ENCODE measurements at regions not wholly inside any gene's neighbourhood (a gene's known extent, or its start where the extent isn't known, plus 50 kb on each side); places are given as distances from the start of the nearest gene placed in this dataset.

DNA sequence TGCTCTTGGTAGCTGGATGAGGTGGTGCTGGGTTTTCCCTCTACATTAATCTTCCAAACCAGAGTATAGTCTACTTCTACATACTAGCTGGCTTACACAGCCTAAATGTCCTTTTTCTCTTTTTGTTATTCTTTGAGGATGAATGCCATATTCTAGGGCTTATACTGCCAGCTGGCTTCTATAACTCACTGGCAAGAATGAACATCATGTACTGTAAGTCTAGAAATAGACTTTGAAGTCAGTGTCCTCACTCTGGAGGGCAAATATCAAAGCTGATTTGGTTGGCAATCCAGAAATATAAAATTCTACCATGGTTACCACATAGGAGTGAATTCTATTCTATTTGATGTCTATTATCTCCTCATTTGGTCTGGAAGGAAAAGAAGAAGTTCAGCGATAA lies 251.7 kb upstream of the TYRP1 start:
- TF ChIP-seq, protein P1, sequence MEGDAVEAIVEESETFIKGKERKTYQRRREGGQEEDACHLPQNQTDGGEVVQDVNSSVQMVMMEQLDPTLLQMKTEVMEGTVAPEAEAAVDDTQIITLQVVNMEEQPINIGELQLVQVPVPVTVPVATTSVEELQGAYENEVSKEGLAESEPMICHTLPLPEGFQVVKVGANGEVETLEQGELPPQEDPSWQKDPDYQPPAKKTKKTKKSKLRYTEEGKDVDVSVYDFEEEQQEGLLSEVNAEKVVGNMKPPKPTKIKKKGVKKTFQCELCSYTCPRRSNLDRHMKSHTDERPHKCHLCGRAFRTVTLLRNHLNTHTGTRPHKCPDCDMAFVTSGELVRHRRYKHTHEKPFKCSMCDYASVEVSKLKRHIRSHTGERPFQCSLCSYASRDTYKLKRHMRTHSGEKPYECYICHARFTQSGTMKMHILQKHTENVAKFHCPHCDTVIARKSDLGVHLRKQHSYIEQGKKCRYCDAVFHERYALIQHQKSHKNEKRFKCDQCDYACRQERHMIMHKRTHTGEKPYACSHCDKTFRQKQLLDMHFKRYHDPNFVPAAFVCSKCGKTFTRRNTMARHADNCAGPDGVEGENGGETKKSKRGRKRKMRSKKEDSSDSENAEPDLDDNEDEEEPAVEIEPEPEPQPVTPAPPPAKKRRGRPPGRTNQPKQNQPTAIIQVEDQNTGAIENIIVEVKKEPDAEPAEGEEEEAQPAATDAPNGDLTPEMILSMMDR (IDR thresholded peaks at IDR 0.05; ENCODE audit: low read depth, low read length, missing control alignments) = no peak
- DNase-seq (ENCODE audit: low read depth) = no peak
- H3K4me3 ChIP-seq (ENCODE audit: low read depth, low read length) = no peak overlapping the region

DNA sequence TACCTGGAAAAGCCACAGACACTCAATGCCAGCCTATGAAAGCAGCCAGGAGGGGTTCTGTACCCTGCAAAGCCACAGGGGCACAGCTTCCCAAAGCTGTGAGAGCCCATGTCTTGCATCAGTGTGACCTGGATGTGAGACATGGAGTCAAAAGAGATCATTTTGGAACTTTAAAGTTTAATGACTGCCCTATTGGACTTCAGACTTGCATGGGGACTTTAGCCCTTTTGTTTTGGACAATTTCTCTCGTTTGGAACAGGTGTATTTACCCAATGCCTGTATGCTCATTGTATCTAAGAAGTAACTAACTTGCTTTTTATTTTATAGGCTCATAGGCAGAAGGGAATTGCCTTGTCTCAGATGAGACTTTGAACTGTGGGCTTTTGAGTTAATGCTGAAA lies 244.9 kb upstream of the TYRP1 start:
- DNase-seq (ENCODE audit: low read depth) = no peak
- no peak overlapping the region for H3K4me3 ChIP-seq (ENCODE audit: low read depth, low read length)
- TF ChIP-seq, protein P1 (IDR thresholded peaks at IDR 0.05; ENCODE audit: low read depth, low read length, missing control alignments) = no peak

DNA sequence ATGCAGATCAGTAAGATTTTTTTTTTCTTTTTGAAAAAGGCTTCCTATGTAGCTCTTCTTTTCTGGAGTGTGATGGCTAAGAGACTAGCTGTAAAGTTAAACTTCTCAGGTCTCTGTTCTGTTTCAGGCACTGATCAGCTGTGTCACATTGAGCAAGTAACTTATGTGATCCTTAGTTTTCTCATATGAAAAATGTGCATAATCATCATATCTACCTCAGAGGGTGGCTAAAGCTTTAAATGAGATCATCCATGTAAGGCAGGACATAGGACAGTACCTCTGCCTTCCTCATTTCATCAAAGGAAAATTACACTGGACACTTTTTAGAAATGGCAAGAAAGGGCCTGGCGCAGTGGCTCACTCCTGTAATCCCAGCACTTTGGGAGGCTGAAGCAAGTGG lies 235.9 kb upstream of the TYRP1 start:
- no peak overlapping the region for H3K4me3 ChIP-seq (ENCODE audit: low read depth, low read length)
- DNase-seq (ENCODE audit: low read depth) = no peak
- TF ChIP-seq, protein P1 (IDR thresholded peaks at IDR 0.05; ENCODE audit: low read depth, low read length, missing control alignments) = no peak

DNA sequence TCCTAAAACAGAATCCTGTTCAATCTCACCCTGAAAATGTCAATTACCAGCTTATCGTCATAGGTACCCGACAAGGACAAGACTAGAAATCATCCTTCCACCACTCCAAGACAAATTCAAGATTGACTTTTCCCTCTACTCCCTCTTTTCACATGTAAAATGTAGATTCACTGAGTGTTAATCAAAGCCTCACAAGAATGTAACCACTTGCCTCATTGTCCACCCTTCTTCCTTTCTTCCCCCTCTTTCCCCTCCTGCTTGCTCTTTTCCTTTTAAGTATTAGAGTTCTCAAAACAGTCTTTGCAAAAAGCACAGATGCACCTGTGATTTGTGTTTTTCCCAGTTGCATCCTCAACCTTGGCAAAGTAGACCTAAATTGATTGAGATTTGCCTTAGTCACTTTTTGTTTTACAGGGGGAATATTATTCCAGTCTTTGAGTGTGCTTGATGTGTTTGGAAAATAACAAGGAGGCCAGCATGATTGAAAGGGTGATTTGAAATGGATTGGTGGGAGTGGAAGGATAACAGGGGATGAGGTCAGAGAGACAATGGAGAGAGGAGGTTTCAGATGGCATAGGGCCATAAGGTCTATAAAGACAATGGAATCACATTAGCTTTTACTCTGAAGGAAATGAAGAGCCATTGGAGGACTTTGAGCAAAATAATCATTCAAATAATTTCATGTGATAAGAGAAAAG lies 231.3 kb upstream of the TYRP1 start:
- no peak for DNase-seq (ENCODE audit: low read depth)
- TF ChIP-seq, protein P1 (IDR thresholded peaks at IDR 0.05; ENCODE audit: low read depth, low read length, missing control alignments) = no peak
- H3K4me3 ChIP-seq (ENCODE audit: low read depth, low read length) = no peak overlapping the region

DNA sequence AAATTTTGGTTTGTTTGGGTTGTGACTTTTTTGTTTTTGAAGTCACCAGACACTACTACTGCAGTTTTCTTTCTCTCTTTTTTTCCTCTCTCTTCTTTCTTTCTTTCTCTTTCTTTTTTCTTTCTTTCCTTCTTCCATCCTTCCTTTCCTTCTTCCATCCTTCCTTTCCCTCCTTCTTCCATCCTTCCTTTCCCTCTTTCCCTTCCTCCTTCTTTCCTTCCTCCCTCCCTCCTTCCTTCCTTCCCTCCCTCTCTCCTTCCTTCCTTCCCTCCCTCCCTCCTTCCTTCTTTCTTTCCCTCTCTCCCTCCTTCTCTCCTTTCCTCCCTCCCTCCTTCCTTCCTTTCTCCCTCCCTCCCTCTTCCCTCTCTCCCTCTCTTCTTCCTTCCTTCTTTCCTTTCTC lies 230.3 kb upstream of the TYRP1 start:
- TF ChIP-seq, protein P1 (IDR thresholded peaks at IDR 0.05; ENCODE audit: low read depth, low read length, missing control alignments) = no peak
- H3K4me3 ChIP-seq (ENCODE audit: low read depth, low read length) = no peak overlapping the region
- DNase-seq (ENCODE audit: low read depth) = no peak

DNA sequence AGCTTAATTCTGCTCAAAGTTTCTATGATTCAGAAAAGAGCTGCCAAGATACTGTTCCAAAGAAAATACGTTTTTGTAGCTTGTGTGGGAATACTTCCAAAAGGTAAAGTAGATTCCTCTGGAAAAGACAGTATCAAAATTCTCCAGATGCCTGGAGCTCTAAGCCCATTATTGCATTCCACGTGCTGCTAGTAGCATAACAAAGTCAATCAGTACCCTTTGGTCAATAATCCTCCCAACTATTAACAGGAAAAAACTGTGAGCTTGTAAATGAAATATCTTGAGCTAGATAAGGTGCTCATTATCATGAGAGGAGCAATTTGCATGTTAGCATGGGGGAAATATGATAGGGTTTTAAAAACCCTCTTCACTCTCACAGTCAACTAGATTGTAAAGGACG lies 229.5 kb upstream of the TYRP1 start:
- no peak overlapping the region for H3K4me3 ChIP-seq (ENCODE audit: low read depth, low read length)
- DNase-seq (ENCODE audit: low read depth) = no peak
- TF ChIP-seq, protein P1 (IDR thresholded peaks at IDR 0.05; ENCODE audit: low read depth, low read length, missing control alignments) = no peak

DNA sequence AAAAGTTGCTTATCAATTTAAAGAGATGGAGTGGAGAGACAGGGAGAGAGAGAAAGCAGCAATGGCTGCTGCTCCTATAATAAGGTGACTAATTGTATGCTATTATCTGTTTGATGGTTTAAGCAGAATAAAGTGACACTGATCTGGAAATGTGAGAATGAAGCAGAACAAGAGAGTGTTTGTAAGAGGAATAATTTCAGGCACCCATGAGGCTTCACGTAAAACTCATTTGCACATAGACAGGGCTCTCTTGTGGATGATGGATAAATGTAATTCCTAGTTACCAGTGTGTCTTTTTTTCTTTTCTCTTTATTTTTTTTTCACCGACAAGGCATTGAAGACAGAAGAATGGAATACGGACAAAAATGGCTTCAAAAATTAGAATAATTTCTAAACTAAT lies 228.8 kb upstream of the TYRP1 start:
- no peak overlapping the region for H3K4me3 ChIP-seq (ENCODE audit: low read depth, low read length)
- TF ChIP-seq, protein P1 (IDR thresholded peaks at IDR 0.05; ENCODE audit: low read depth, low read length, missing control alignments) = no peak
- DNase-seq (ENCODE audit: low read depth) = no peak
